Stimulated activated CD4-positive, alpha-beta T cell treated with anti-CD3 and anti-CD28 coated beads, Interleukin-1b, Interleukin-23, amount 100 ng/mL, for 48 hours (primary cell): ENCODE measurements at regions not wholly inside any gene's neighbourhood (a gene's known extent, or its start where the extent isn't known, plus 50 kb on each side); places are given as distances from the start of the nearest gene placed in this dataset.
"Not testable (repeated sequence)": the region's sequence is repeated elsewhere in the genome, so short reads cannot be mapped to it uniquely, and the experiment has no call there.

Experiments
- DNase-seq: peaks from one replicate; pipeline ENCODE4 v3.0.0-alpha.2; 2020

DNA sequence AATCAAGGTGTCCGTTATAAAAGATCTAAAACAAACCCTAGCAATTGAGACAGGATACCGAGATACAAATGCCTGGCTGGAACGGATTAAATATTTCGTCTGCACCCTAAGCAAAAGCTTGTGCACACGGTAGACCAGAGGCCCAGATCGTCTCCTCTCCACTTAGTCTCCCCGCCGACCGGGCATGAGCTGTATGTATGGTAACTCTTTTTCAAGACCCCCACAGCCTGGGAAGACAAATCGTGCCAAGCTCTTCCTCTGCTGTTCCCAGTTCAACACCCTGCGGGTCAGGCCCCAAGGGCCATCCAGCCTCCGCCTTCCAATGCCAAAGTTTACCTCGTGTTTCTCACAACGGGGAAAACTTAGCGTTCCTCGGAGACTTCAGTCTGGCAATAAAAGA, 285.7 kb upstream of the GALNT17 start:
- DNase-seq: no peak

DNA sequence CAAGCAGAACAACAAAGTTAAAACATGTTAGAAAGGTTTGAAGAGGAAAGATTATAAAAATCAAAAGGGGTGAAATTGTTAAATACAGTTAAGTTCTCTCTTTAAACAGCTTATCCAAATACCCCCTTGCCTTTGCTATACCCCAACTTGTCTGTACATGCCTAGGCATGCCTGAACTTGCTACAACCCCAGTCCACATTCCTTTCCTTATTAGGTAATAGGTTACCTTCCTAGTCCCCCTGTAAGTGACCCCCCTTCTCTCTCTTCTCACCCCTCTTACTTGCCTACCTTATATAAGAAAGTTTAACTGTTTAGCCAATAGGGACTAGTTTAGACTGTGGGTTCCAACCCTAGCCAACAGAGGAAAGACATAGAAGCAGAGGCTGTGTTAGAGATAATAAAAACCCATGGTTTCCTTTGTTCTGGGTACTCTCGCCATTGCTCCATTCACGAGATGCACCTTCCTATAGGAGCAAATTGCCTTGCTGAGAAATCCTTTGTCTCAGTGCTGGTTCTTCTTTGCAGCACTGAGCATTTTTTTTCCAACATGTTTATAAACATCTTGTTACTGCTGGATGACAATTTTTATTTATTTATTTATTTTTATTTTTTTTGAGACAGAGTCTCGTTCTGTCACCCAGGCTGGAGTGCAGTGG, 282.2 kb upstream of the GALNT17 start:
- DNase-seq: no peak

DNA sequence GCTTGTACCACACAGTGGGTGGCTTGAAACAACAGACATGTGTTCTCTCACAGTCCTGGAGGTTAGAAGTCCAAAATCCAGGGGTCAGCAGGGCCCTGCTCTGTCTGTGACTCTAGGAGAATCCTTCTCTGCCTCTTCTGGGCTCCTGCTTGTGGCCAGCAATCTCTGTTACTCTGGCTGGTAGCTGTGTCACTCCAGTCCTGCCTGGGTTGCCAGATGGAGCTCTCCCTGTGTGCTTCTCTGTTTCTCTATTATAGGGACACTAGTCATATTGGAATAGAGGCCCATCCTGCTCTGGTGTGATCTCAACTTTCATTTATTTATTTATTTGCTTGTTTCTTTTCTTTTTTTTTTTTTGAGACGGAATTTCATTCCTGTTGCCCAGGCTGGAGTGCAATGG, 276.6 kb upstream of the GALNT17 start:
- DNase-seq: no peak

DNA sequence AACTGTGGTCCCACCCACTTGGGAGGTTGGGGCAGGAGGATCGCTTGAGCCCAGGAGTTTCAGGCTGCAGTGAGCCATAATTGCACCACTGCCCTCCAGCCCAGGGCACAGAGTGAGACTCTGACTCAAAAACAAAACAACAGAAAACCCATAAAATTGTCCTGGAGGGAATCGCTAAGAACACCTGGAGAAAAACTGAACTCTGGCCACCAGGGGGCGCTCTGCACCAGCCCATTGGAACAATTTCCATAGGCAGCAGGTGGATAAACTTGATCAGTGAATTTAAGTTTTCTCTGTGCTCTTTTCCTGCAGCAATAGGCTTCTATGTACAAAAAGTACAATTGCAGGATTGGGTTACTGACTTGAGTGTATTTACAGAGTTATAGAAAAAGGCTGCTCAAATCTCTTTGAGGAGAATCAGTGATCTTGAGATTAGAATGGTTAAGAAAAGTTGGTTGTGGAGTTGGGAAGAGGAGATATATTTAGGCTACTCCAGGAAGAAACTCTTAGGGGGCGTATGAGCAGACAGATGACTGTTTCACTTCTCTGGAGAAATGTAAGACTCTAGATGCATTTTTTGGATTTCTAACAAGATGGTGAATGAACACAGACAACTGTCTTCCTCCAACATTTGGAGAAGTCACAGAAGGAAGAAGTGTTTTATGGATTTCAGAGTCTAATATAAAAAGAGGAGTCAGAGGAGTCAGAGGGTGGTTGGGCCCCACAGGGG, 274.9 kb upstream of the GALNT17 start:
- peak; percentile 55 for DNase-seq

DNA sequence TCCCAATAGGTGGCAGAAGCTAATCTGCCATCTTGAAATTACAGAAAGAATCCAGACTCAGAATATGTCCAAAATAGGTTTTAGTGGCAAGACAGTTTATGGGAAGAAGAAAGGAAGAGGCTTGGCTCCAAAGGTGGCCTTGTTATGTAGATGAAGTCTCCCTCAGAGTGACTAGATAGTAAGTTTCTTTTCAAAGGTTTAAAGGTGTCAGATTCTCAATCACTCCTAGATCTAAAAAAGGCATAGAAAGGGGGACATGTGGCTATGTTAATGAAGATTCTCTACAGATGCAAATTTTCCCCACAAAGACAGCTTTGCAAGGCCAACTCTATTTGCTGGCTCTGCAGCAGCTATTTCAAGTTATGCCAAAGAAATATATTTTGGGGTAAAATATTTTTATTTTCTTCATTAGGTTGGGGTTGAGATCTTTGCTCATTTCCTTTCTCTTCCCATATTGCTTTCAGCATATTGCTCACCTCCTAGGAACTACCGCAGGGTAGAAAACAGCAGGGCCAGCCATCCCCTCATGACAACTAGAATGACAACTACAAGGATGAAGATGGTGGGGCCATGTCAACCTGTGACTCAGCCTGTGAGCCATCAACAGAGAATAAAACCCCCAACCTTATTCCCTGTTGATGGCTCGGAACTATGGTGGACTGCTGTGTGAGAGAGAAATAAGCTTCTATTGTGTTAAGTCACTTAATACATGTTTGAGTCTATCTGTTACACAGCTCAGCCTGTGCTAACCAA, 274.0 kb upstream of the GALNT17 start:
- no peak for DNase-seq

DNA sequence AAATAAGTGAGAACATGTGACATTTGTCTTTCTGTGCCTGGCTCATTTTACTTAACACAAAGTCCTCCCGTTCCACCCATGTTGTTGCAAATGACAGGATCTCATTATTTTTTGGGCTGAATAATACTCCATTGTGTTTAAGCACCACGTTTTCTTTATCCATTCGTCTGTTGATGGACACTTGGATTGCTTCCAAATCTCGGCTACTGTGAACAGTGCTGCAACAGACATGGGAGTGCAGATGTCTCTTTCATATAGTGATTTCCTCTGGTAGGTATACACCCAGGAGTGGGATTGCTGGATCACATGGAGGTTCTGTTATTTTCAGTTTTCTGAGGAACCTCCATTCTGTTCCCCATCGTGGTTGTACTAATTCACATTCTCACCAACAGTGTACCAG, 264.4 kb upstream of the GALNT17 start:
- DNase-seq: no peak

DNA sequence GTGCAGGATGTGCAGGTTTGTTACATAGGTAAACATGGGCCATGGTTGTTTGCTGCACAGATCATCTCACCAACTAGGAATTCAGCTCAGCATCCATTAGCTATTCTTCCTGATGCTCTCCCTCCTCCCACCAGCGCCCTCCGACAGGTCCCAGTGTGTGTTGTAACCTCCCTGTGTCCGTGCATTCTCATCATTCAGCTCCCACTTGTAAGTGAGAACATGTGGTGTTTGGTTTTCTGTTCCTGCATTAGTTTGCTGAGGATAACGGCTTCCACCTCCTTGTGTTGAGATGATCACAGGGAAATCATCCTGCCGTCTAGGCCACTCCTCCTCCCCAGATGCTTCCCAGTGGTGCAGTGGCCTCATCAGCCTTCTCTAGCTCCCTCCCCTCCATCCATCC, 261.6 kb upstream of the GALNT17 start:
- no peak for DNase-seq

DNA sequence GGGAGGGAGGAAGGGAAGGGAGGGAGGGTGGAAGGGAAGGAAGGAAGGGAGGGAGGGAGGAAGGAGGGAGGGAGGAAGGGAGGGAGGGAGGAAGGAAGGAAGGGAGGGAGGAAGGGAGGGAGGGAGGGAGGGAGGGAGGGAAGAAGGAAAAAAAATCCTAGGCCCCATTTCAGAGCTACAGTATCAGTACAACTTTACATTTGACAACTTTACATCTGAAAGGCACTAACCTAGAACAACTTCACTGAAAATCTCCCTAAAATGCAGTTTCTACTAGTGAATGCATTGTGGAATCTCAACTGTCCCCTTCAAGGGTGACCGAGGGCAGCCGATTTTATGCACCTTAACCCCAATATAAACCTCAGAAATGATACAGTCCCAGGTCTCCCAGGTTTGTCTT, 259.8 kb upstream of the GALNT17 start:
- DNase-seq: no peak

DNA sequence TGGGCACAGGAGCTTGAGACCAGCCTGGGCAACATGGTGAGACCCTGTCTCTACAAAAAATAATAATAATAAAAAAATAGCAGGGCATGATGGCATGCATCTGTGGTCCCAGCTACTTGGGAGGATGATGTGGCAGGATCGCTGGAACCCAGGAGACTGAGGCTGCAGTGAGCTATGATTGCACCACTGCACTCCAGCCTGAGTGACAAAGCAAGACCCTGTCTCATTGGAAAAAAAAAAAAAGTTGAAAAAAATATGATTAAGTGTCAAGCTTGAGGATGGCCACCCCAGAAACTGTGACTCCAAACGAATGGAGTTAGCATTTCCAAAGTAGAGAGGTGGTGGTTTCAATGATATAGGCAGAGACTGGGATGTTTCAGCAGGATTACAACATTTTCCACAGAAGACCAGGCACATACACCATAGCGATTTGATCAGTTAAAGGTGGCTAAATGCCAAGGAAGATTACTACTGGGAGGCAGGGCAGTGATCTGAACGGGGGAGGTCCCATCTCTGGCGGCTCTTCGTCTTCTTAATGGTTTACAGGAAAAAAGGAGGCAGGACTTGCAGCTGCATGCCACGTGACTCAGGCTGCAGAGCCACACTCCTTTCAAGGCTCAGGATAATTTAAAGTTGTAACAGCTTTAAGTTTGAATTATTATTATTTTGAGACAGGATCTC, 250.6 kb upstream of the GALNT17 start:
- DNase-seq: no peak

DNA sequence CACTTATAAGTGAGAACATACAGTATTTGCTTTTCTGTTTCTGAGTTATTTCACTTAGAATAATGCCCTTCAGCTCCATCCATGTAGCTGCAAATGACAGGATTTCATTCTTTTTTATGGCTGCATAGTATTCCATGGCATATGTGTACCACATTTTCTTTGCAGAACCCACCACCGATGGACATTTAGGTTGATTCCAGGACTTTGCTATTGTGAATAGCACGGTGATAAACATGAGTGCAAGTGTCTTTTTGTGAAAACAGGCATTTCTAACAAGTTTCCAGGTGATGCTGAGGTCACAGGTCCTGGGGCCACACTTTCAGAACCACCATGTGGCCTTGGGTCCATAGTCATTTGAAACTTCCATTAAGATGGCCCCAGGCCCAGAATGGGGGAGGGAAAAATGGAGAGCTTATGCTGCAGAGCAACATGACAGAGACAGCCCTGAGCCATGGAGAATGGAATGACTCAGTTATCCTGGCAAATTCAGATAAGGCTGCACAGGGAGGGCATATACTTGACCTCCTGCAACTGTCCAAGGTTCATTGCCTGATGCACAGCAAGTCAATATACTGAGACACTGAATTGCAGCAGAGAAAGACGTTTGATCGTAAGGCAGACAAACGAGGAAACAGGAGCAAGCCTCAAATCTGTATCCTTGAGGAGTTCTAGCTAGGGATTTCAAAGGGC, 248.0 kb upstream of the GALNT17 start:
- no peak for DNase-seq

DNA sequence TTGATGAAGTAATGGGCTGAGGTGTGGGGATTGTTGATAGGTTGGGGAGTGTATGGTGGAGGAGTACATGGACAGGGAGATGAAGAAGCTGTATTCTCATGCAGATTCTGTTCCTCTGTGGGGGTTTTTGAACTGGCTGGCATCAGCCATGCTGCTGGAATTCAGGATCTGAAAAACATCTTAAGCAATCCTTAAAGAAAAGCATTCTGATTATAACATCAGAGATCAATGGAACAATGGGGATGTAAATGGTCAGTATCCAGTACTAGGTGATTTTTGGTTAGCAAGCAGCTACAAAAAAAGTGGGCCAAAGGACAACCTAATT, 247.5 kb upstream of the GALNT17 start:
- no peak for DNase-seq

DNA sequence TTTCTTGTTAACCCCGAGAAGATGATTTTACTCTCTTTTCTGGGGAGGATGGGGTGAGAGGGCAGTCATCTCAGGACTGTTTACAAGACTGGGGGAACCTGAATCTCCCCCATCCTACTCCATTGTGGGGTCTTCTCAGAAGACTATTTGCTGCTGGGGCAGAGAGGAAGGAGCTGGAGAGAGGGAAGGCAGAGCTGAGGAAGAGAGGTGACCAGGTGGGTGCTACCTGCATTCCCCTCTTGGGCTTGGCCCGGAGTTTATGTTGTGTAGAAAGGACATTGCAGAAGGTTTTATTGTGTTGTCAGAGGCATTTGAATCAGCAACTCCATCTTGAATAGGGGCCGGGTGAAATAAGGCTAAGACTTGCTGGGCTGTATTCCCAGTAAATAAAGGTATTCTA, 247.1 kb upstream of the GALNT17 start:
- no peak for DNase-seq

DNA sequence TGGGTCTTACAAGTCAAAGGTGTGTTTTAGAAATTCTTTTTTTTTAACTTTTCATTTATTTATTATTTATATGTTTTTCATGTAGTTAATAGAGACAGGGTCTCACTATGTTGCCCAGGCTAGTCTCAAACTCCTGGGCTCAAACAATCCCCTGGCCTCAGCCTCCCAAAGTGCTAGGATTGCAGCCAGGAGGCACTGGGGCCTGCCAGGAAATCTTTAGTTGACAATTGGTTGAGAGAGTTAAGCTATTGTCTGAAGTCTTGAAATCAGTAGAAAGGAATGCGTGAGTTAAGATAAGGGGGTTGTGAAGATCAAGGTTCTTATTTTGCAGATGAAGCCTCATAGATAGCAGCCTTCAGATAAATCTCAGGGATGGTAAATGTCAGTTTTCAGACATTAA, 245.4 kb upstream of the GALNT17 start:
- no peak for DNase-seq

DNA sequence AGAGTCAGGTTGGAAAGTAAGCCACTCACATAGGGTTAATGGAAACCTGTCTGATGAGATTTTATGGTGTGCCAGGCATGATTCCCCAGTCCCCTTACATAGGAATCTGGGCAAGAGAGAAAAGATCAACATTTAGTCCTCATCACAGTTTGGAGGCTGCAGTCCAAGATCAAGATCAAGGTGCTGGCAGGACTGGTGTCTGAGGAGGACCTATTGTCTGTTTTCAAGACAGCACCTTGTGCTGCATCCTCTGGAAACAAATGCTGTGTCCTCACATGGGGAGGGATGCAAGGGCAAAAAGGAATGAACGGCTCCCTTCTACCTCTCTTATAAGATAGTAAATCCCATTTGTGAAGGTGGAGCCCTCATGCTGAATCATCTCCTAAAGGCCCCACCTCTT, 244.8 kb upstream of the GALNT17 start:
- no peak for DNase-seq

DNA sequence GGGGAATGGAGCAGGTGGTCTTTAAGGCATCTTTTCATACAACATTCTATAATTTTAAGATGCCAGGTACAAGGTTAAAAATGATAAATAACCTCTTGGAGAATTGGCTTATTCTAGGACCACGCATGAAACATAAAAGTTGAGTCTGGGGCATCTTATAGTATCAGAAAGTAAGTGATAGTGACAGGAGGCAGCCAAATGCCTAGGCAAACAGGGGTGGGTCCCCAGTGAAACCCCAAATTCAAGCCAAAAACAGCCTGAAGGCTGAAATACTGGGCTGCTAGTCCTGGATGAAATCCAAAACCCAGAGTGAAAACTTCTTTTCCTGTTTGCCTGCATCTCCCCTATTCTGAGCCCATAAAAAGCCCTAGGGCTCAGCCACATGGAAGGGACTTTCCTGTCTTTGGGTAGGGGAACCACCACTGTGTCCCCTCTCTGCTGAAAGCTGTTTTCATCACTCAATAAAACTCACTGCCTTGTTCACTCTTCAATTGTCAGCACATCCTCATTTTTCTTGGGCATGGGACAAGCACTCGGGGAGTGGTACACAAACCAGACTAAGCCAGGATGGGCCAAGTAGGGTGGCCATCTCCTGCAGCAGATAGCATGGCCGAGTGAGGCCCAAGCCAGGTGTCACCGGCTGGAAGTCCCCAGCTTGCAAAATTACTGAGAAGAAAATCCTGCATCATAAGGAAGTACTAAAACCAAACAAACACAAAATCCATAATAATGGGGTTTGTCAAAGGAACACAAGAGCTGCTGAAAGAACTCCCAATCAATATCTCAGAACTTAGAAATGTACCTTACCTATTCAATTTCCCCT, 241.6 kb upstream of the GALNT17 start:
- no peak for DNase-seq

DNA sequence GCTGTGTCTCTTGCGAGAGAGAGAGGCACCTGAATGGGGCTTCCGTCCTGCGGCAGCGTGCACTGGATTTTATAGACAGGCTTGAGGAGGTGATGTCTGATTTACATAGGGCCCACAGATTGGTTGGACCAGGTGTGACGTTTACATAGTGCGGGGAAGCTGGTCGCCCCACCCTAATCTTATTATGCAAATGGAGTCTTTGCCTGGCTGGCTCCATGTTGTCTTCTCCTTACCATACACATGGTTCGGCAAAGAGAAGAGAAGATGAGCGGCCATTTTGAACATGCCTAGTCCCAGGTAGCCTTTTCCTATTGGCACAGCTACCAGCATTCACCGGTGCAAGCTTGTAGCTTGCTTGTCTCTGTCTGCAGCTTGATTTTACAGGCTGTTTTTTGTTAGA, 238.5 kb upstream of the GALNT17 start:
- no peak for DNase-seq

DNA sequence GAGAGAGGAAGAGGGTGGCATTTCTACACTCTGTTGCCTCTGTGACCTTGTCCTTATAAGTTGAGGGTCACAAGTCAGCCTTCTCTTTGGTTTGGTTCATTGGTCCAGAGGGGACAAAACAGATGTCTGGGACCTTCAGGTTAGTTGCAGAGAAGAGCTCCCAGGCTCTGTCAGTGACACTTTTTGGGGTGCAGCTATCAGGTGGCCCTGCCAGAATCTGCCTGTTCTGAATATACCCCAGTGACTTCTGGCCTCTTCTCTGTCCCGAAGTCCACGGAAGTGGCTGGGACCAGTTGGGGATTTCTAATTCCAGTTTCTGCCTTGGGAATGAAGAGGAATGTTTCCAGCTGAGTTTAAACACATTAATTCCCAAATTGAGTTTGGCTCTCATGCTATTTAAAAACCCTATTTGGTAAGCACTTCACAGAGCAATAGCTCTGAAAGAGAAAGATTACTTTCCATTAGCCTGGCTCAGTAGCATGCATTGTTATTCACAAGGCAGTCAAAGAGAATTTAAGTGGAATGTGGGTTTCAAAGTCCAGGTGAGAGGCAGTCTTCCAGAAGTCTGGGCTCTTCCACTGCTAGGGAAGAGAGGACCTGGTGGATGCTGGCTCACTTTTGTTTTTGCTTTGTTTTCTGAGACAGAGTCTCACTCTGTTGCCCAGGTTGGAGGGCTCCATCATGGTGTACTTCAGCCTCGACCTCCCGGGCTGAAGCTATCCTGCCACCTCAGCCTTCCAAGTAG, 237.8 kb upstream of the GALNT17 start:
- no peak for DNase-seq

DNA sequence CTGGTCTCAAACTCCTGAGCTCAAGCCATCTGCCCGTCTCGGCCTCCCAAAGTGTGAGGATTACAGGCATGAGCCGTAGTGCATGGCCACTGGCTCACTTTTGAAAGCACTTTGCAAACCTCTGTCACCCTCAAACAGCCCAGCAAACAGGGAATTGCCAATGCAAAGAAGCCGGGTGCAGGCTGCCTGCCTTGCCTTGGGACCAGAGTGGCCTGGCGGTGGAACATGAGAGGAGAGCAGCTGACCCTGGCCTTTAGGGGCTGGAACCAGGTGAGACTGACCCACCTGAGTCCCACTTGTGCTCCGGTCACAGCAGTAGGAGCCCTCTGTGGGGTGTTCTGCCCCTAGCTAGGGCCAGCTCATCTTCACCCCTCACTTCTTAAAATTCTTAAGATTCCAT, 237.1 kb upstream of the GALNT17 start:
- no peak for DNase-seq

DNA sequence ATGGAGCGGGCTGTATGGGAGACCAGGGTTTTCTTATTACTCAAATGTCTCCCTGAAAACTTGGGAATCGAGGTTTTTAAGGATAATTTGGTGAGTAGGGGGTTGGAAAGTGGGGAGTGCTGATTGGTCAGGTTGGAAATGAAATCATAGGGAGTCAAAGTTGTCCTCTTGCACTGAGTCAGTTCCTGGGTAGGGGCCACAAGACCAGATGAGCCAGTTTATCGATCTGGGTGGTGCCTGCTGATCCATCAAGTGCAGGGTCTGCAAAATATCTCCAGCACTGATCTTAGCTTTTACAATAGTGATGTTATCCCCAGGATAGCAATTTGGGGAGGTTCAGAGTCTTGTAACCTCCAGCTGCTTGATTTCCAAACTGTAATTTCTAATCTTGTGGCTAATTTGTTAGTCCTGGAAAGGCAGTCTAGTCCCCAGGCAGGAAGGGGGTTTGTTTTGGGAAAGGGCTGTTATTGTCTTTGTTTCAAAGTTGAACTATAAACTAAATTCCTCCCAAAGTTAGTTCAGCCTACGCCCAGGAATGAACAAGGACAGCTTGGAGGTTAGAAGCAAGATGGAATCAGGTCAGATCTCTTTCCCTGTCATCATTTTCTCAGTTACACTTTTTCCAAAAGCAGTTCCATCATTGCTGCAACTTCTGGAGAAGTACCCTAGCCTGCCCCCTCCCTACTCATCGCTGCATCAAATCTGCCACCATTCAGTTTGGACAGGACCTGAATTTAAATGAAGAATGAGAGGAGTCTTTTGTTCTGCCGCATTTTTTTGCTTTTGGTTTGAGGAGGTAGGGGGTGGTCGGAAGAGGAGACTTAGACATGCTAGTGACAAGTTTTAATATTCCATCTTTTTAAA, 236.4 kb upstream of the GALNT17 start:
- DNase-seq: not testable (repeated sequence)
